Esophagus muscularis mucosa (tissue), 4 donors: ENCODE measurements at regions not wholly inside any gene's neighbourhood (a gene's known extent, or its start where the extent isn't known, plus 50 kb on each side); places are given as distances from the start of the nearest gene placed in this dataset.

ENCODE experiments used
- DNase-seq: peaks from one replicate; pipeline ENCODE4 v3.0.0-alpha.2; 2017; ENCODE audit errors: extremely low spot score
- H3K27ac ChIP-seq, 4 donors: fragments of 200-600 bp; sonication (generic); replicated peaks in 1 of 4; 1 replicate in 3 of 4; 2 replicates in 1 of 4; pipeline ENCODE4 v1.5.1; 2016 to 2019; ENCODE audit warnings: mild to moderate bottlenecking in 1 of 4
- H3K27me3 ChIP-seq, 4 donors: fragments of 200-600 bp; sonication (generic); one replicate each; pipeline versions ENCODE4 v1.5.1 to v1.6.0; 2016 to 2019
- H3K36me3 ChIP-seq, 4 donors: fragments of 200-600 bp; sonication (generic); one replicate each; pipeline ENCODE4 v1.5.1; 2016 to 2019
- H3K4me1 ChIP-seq, 4 donors: fragments of 200-600 bp; sonication (generic); one replicate each; pipeline ENCODE4 v1.5.1; 2016 to 2019
- H3K4me3 ChIP-seq, 4 donors: fragments of 200-600 bp; sonication (generic); 1 replicate in 2 of 4; 2 replicates in 2 of 4; pipeline ENCODE4 v1.5.1; 2016 to 2019; ENCODE audit warnings: mild to moderate bottlenecking in 4 of 4, moderate library complexity in 1 of 4
- H3K9me3 ChIP-seq, 4 donors: fragments of 200-600 bp; sonication (generic); 1 replicate in 3 of 4; 2 replicates in 1 of 4; pipeline ENCODE4 v1.5.1; 2016 to 2019
- EP300 ChIP-seq: sonication (generic); formaldehyde crosslinking; IDR thresholded peaks from one replicate; pipeline ENCODE4 v1.6.1; 2017; ENCODE audit warnings: antibody characterized with exemption
- POLR2A ChIP-seq: fragments of 450-650 bp; IDR thresholded peaks from one replicate; pipeline ENCODE4 v1.6.1; 2017; ENCODE audit warnings: antibody characterized with exemption, moderate library complexity, mild to moderate bottlenecking, low read depth
- POLR2AphosphoS5 ChIP-seq, 2 donors: sonication (generic); formaldehyde crosslinking; IDR thresholded peaks; one replicate each; pipeline ENCODE4 v1.6.1; 2017; ENCODE audit warnings: antibody characterized with exemption in 2 of 2
- WGBS: methylation state at CpG from one replicate; pipeline ENCODE4 v1.1.5; 2018; 5-methylcytosine and 5-hydroxymethylcytosine counted together
- intact Hi-C: fragments of 100-400 bp; cut with DNase I; formaldehyde crosslinking; loops from one replicate; pipeline ENCODE4 v1.15.1; 2023
- TF ChIP-seq, protein P1 (sequence below), 3 experiments: fragments of 200-600 bp in 2 of 3; fragments of 450-650 bp in 1 of 3; sonication (generic) in 2 of 3; IDR thresholded peaks; one replicate each; pipeline ENCODE4 v1.5.1; 2017 to 2019; ENCODE audit warnings: antibody characterized with exemption in 3 of 3, mild to moderate bottlenecking in 2 of 3, moderate library complexity in 1 of 3

DNA sequence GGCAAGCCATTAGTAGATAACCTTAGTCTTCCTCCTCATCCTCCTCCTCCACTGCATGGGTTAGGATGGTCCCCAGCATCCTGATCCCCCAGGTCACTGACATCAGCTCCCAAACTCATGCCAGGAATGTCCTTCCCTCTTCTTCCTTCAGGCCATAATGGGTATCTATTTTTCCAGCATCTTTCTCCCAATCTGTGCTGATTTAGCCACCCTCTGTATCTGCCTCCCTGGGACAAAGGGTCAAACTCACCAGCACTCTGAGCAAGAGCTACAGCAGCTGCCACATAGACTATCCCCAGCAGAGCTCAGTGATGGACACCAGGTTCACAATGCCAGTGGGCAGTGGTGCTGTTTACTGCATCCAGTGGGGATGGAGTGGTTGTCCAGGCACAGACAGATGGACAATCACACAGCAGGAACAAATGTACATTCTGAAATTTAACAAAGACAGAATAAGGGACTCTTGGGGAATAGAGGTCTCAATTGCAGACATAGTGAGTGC is 115.2 kb upstream of the TOP3B start:
- no peaks in the 10 kb centered on the region for H3K36me3 ChIP-seq
- no peak overlapping the region for H3K4me3 ChIP-seq
- TF ChIP-seq EP300 = no peak
- DNase-seq = peak; percentile 77
- H3K4me1 ChIP-seq = no peaks in the 10 kb centered on the region
- intact Hi-C loops = no loop called here
- H3K27ac ChIP-seq = no peak overlapping the region
- H3K27me3 ChIP-seq = peaks cover 0 to 48% (median 0%) of the 10 kb centered on the region in 4 donors
- no peaks in the 10 kb centered on the region for H3K9me3 ChIP-seq

DNA sequence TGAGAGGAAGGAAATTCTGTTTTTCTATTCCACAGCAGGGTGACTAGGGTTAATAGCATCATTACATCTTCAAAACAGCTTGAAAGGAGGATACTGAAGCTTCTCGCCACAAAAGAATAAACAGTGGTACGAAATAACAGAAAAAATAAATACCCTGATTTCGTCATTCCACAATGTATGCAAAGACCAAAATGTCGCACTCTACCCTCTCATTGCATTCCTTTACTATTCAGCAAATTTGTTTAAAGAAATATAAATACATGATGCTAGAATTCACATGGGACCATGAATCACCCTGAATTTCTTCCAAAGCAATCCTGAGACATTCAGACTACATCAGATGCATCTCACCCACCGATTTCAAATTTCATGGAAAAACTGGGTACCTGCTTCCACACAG is 112.3 kb upstream of the TOP3B start:
- Histone ChIP-seq H3K27me3 (peaks cover 0 to 63% (median 0%) of the 10 kb centered on the region in 4 donors), H3K36me3 (no peaks in the 10 kb centered on the region)

DNA sequence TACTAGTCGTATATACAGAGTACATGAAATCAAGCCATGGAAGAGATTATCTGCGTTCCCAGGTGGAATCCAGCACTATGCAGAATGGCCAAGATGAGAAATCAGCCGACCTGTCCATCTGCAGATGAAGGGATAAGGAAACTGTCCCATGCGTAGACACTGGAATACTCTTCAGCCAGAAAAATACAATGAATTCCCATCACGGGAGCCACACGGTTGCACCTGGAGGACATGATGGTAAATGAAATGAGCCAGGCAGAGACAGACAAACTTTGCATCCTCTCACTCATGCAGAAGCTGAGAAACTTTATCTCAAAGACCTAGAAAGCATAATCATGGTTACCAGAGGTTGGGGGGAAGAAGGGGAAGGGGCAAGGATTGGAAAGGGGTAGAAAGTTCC is 111.9 kb upstream of the TOP3B start:
- H3K36me3 ChIP-seq = no peaks in the 10 kb centered on the region

More for the DNA sequence above, 112.3 kb upstream of the TOP3B start:
- H3K4me3 ChIP-seq = no peak overlapping the region
- no peaks in the 10 kb centered on the region for H3K9me3 ChIP-seq
- no peaks in the 10 kb centered on the region for H3K4me1 ChIP-seq
- no peak for DNase-seq
- TF ChIP-seq, protein P1, sequence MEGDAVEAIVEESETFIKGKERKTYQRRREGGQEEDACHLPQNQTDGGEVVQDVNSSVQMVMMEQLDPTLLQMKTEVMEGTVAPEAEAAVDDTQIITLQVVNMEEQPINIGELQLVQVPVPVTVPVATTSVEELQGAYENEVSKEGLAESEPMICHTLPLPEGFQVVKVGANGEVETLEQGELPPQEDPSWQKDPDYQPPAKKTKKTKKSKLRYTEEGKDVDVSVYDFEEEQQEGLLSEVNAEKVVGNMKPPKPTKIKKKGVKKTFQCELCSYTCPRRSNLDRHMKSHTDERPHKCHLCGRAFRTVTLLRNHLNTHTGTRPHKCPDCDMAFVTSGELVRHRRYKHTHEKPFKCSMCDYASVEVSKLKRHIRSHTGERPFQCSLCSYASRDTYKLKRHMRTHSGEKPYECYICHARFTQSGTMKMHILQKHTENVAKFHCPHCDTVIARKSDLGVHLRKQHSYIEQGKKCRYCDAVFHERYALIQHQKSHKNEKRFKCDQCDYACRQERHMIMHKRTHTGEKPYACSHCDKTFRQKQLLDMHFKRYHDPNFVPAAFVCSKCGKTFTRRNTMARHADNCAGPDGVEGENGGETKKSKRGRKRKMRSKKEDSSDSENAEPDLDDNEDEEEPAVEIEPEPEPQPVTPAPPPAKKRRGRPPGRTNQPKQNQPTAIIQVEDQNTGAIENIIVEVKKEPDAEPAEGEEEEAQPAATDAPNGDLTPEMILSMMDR (IDR thresholded peaks at IDR 0.05) = no peak
- WGBS = 77% methylated on average over 5 of the region's 5 CpGs
- intact Hi-C loops = no loop called here
- H3K27ac ChIP-seq = no peak overlapping the region

DNA sequence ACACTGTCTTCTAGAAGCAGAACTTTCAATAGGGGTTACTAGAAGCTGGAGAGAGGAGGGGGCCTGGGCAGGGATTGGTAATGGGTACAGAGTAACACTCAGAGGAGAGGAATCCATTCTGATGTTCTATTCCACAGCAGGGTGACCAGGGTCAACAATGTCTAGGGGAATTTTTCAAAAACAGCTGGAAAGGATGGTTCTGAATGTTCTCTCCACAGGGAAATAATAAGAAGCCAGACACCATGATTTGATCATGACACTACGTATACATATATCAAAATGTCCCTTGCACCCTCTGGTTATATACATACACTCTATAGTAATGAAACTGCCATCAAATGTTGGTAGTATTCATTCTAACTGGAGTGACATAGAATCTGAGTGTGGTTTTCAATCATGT is 111.2 kb upstream of the TOP3B start:
- WGBS = 89% methylated on average over 1 of the region's 1 CpG
- TF ChIP-seq POLR2AphosphoS5 (IDR thresholded peaks at IDR 0.05) (no peak), POLR2A (no peak)
- TF ChIP-seq, protein P1 (IDR thresholded peaks at IDR 0.05) = no peak
- H3K4me1 ChIP-seq = no peaks in the 10 kb centered on the region
- intact Hi-C loops = no loop called here
- DNase-seq = no peak
- no peaks in the 10 kb centered on the region for H3K36me3 ChIP-seq
- H3K27me3 ChIP-seq = peaks cover 0 to 66% (median 0%) of the 10 kb centered on the region in 4 donors
- H3K9me3 ChIP-seq = no peaks in the 10 kb centered on the region
- no peak overlapping the region for H3K27ac ChIP-seq
- no peak overlapping the region for H3K4me3 ChIP-seq

More for the DNA sequence above, 111.9 kb upstream of the TOP3B start:
- 79% methylated on average over 6 of the region's 6 CpGs for WGBS
- no peak overlapping the region for H3K27ac ChIP-seq
- DNase-seq = peak; percentile 90
- H3K4me3 ChIP-seq = no peak overlapping the region
- intact Hi-C loops = no loop called here
- H3K4me1 ChIP-seq = no peaks in the 10 kb centered on the region
- H3K27me3 ChIP-seq = peaks cover 0 to 64% (median 0%) of the 10 kb centered on the region in 4 donors
- H3K9me3 ChIP-seq = no peaks in the 10 kb centered on the region
- TF ChIP-seq POLR2AphosphoS5 (IDR thresholded peaks at IDR 0.05) (no peak), EP300 (no peak)
- TF ChIP-seq, protein P1 (IDR thresholded peaks at IDR 0.05) = no peak

DNA sequence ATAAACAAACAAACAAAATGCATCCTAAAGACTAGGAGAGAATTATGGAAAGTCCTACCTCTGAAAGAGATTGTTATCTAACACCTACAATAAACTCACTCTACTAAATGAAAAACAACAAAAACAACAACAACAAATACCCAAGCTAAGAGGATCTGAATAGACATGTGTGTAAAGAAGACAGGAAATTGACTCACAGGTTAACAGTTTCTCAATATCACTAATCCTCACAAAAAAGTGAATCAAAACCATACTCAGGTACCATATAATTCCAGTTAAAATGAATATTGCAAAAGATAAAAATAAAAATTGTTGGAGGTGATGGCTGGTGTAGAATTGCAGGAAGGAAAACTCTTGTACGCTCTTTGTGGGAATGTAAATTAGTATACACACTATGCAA is 110.4 kb upstream of the TOP3B start:
- 95% methylated on average over 1 of the region's 1 CpG for WGBS
- intact Hi-C loops = no loop called here
- no peak overlapping the region for H3K27ac ChIP-seq
- no peaks in the 10 kb centered on the region for H3K9me3 ChIP-seq
- H3K4me3 ChIP-seq = no peak overlapping the region
- H3K36me3 ChIP-seq = no peaks in the 10 kb centered on the region
- no peaks in the 10 kb centered on the region for H3K4me1 ChIP-seq
- no peak for DNase-seq
- no peak for TF ChIP-seq POLR2A
- TF ChIP-seq, protein P1 (IDR thresholded peaks at IDR 0.05) = no peak
- no peak for TF ChIP-seq POLR2AphosphoS5 (IDR thresholded peaks at IDR 0.05)
- TF ChIP-seq EP300 = no peak
- H3K27me3 ChIP-seq = peaks cover 0 to 70% (median 0%) of the 10 kb centered on the region in 4 donors
